Body of pancreas (tissue), 4 donors: ENCODE measurements at regions not wholly inside any gene's neighbourhood (a gene's known extent, or its start where the extent isn't known, plus 50 kb on each side); places are given as distances from the start of the nearest gene placed in this dataset.

ENCODE experiments used
- POLR2A ChIP-seq, 3 donors: fragments of 450-650 bp; IDR thresholded peaks; one replicate each; pipeline ENCODE4 v1.6.1; 2016; ENCODE audit warnings: antibody characterized with exemption in 3 of 3, mild to moderate bottlenecking in 2 of 3
- TF ChIP-seq, protein P1 (sequence below), 7 experiments: fragments of 450-650 bp in 4 of 7; fragments of 200-600 bp in 3 of 7; sonication (generic) in 3 of 7; IDR thresholded peaks; one replicate each; pipeline ENCODE4 v1.5.1; 2016 to 2019; ENCODE audit warnings: antibody characterized with exemption in 7 of 7

DNA sequence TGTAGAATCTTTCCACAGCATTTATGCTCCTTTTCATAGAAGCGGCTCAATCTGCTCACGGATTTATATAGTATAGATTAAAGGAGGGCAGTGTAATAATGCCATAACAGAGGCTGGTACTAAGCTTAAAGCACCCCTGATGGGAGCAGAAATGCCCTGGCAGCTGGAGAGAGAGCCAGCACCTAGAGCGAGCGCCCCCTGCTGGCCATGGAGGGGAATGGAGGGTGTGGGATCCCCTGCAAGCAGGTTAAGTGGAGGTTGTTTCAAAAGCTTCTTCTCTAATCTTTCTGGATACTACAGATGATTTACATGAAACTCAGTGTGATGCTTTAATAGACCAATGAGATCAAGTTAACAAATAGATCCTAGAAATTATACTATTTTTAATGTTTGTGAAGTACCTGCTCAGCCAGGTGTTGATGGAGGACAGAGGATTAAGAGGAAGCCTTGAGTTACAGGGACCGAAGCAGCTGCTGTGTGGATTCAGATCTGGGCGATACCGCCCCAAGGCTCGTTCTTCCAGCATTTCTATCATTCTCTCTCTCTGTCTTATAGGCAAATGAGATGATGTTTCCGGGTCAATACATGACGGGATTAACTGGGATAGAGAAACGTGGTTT is 1519.3 kb upstream of the TMEM132C start:
- TF ChIP-seq, protein P1, sequence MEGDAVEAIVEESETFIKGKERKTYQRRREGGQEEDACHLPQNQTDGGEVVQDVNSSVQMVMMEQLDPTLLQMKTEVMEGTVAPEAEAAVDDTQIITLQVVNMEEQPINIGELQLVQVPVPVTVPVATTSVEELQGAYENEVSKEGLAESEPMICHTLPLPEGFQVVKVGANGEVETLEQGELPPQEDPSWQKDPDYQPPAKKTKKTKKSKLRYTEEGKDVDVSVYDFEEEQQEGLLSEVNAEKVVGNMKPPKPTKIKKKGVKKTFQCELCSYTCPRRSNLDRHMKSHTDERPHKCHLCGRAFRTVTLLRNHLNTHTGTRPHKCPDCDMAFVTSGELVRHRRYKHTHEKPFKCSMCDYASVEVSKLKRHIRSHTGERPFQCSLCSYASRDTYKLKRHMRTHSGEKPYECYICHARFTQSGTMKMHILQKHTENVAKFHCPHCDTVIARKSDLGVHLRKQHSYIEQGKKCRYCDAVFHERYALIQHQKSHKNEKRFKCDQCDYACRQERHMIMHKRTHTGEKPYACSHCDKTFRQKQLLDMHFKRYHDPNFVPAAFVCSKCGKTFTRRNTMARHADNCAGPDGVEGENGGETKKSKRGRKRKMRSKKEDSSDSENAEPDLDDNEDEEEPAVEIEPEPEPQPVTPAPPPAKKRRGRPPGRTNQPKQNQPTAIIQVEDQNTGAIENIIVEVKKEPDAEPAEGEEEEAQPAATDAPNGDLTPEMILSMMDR (IDR thresholded peaks at IDR 0.05): peak in 6 of 7 experiments; percentile 60 to 83 (median 67)
- TF ChIP-seq POLR2A (IDR thresholded peaks at IDR 0.05): no peak
